Central memory CD4-positive, alpha-beta T cell (primary cell): ENCODE measurements at regions not wholly inside any gene's neighbourhood (a gene's known extent, or its start where the extent isn't known, plus 50 kb on each side); places are given as distances from the start of the nearest gene placed in this dataset.

Experiments used
- DNase-seq: peaks from one replicate; pipeline ENCODE4 v3.0.0; 2022

GRCh38 chr15:26374806-26375205 lies 398.1 kb downstream of the GABRB3 start:
- no peak for DNase-seq

- DNase-seq: no peak
Observed at GRCh38 chr15:26372706-26373105, 400.2 kb downstream of the GABRB3 start.

GRCh38 chr15:26365077-26365476 lies 407.8 kb downstream of the GABRB3 start:
- DNase-seq: no peak

- no peak for DNase-seq
Observed at GRCh38 chr15:26359855-26360254, 413.0 kb downstream of the GABRB3 start.

- DNase-seq: no peak
Observed at GRCh38 chr15:26358708-26359107, 414.2 kb downstream of the GABRB3 start.

- no peak for DNase-seq
Observed at GRCh38 chr15:26357653-26358052, 415.2 kb downstream of the GABRB3 start.

DNA sequence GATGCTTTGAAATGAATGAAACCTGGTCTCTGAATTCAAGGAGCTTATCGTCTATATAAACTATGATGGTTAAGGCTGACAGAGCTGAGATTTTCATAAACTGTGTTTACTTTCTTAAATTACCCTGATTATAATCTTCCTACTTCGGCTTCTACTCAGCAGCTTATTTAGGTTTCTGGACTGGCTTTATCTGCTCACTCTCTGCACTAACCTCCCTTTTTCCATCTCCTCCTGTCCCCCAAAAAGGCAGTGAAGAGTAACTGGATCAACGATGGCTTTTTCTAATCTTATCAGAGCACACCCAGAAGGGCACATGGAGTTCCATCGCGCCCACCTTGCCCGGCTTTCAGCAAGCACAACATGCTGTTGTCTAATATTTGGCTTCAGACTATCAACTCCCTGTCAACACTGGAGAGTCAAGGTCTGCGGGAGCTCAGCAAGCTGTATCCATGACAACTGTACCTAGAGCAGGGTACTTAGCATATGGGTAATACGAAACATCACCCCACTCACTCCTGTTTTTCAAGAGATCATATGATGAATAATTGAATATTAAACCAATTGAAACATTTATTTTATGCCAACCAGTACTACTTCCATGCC lies 417.3 kb downstream of the GABRB3 start:
- no peak for DNase-seq

- no peak for DNase-seq
Observed at GRCh38 chr15:26352909-26353308, 420.0 kb downstream of the GABRB3 start.

GRCh38 chr15:26352406-26352805 lies 420.5 kb downstream of the GABRB3 start:
- no peak for DNase-seq

- no peak for DNase-seq
Observed at GRCh38 chr15:26325495-26325894, 447.4 kb downstream of the GABRB3 start.

GRCh38 chr15:26323566-26323965 lies 449.3 kb downstream of the GABRB3 start:
- no peak for DNase-seq

GRCh38 chr15:26318689-26319088 lies 454.2 kb downstream of the GABRB3 start:
- no peak for DNase-seq

GRCh38 chr15:26314577-26314976 lies 451.4 kb upstream of the ATP10A start:
- DNase-seq: no peak

GRCh38 chr15:26311710-26312236 lies 448.6 kb upstream of the ATP10A start:
- DNase-seq: no peak

GRCh38 chr15:26298659-26299170 lies 435.6 kb upstream of the ATP10A start:
- no peak for DNase-seq

DNA sequence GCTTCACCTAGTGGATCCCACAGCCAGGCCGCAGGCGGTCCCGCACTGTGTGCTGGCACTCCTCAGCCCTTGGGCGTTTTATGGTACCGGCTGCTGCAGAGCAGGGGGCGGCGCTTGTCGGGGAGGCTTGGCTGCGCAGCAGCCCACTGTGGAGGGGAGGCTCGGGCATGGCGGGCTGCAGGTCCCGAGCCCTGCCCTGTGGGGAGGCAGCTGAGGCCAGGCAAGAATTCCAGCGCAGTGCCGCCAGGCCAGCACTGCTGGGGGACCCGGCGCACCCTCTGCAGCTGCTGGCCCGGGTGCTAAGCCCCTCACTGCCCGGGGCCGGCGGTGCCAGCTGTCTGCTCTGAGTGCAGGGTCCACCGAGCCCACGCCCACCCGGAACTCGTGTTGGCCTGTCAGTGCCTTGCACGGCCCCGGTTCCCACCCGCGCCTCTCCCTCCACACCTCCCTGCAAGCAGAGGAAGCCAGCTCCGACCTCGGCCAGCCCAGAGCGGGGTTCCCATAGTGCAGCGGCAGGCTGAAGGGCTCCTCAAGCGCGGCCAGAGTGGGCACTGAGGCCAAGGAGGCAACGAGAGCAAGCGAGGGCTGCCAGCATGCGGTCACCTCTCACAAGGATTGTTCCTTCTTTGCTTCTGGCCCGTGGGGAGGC lies 435.0 kb upstream of the ATP10A start:
- DNase-seq: no peak

- DNase-seq: no peak
Observed at GRCh38 chr15:26295336-26296085, 432.4 kb upstream of the ATP10A start.

DNA sequence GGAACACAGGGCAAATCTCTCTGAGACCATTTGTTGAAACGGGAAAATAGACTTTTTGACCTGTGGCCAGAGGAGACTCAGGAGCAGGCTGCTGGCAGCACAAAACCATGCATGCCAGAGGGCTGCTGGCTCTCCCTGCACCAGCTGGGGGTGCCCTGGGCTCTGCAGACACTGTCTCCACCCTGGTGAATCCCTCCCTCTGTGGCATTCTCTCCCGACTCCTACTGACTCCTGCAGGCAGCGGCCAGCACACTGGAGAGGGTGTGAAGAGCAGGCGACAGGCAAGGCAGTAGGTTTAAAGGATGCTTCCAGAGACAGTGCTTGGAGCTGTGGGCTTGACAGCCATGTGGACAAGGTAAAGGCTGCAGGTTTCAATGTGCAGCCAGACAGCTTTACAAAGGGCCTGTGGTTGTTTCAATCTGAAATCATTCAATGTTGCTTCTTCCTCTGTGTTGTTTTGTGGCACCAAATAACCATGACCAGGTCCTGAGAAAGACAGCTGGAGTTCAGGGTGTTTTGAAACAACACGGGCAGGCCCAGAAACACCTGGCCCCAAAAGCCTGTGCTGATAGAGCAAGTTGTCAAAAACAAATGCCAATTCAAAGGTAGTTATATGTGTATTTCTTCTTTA lies 431.0 kb upstream of the ATP10A start:
- DNase-seq: no peak

DNA sequence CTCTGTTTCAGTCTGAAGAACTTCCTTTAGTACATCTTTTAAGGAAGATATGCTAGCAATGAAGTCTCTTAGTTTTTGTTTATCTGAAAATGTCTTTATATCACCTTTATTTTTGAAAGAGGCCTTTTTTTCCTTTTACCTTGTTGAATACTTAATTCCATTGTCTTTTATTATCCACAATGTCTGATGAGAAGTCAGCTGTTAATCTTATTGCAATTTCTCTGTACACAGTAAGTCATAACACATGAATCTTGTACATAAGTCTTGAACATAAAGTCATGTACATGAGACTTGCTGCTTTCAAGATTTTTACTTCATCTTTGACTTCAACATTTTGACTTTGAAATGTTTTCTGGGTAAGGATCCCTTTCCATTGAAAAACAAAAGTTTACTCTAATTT lies 424.3 kb upstream of the ATP10A start:
- no peak for DNase-seq

DNA sequence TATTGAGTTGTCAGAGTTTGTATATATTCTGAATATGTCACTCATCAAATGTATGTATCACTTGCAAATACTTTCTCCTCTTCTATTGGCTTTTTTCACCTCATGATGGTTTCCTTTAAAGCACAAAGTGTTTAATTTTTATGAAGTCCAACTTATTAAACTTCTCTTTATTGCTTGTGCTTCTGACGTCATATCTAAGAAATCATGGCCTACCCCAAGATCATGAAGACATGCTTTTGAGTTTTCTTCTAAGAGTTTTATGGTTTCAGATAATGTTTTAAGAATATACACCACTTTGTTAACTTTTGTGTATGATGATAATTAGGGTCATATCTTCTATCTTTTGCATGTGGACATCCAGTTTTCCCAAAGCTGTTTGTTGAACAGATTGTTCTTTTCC lies 417.2 kb upstream of the ATP10A start:
- DNase-seq: no peak

- DNase-seq: no peak
Observed at GRCh38 chr15:26261966-26262365, 398.8 kb upstream of the ATP10A start.

- no peak for DNase-seq
Observed at GRCh38 chr15:26261413-26261812, 398.3 kb upstream of the ATP10A start.

- DNase-seq: no peak
Observed at GRCh38 chr15:26260517-26261133, 397.5 kb upstream of the ATP10A start.
